SJSA1 (cell line): ENCODE measurements at regions not wholly inside any gene's neighbourhood (a gene's known extent, or its start where the extent isn't known, plus 50 kb on each side); places are given as distances from the start of the nearest gene placed in this dataset.

Source experiments
- DNase-seq, 2 experiments: peaks; one replicate each; pipeline ENCODE4 v3.0.0-alpha.2; 2015 to 2020; ENCODE audit warnings: low spot score in 2 of 2, low read depth in 1 of 2
- H3K27ac ChIP-seq: fragments of 250-450 bp; sonication (Bioruptor Pico); 2 replicates; pipeline ENCODE4 v1.5.1; 2020; ENCODE audit warnings: mild to moderate bottlenecking, moderate library complexity
- H3K27me3 ChIP-seq: fragments of 250-450 bp; sonication (Bioruptor Pico); replicated peaks from 2 replicates; pipeline ENCODE4 v1.5.1; 2020; ENCODE audit warnings: mild to moderate bottlenecking, moderate library complexity
- H3K36me3 ChIP-seq: fragments of 250-450 bp; sonication (Bioruptor Pico); 2 replicates; pipeline ENCODE4 v1.5.1; 2020; ENCODE audit warnings: mild to moderate bottlenecking
- H3K4me1 ChIP-seq: fragments of 250-450 bp; sonication (Bioruptor Pico); replicated peaks from 2 replicates; pipeline ENCODE4 v1.6.1; 2021; ENCODE audit warnings: mild to moderate bottlenecking
- H3K4me3 ChIP-seq: fragments of 250-450 bp; sonication (Bioruptor Pico); 2 replicates; pipeline ENCODE4 v1.5.1; 2020; ENCODE audit warnings: mild to moderate bottlenecking
- H3K9me3 ChIP-seq: fragments of 250-450 bp; sonication (Bioruptor Pico); replicated peaks from 2 replicates; pipeline ENCODE4 v1.5.1; 2020; ENCODE audit warnings: mild to moderate bottlenecking

GRCh38 chrX:106401965-106402559, 209.7 kb upstream of the RADX start:
- Histone ChIP-seq H3K27me3 (no peaks in the 10 kb centered on the region), H3K27ac (no peak overlapping the region), H3K4me1 (no peaks in the 10 kb centered on the region), H3K4me3 (no peak overlapping the region), H3K9me3 (no peaks in the 10 kb centered on the region), H3K36me3 (no peaks in the 10 kb centered on the region)
- no peak for DNase-seq

GRCh38 chrX:106404512-106404911, 207.3 kb upstream of the RADX start:
- Histone ChIP-seq H3K27me3 (no peaks in the 10 kb centered on the region), H3K4me1 (no peaks in the 10 kb centered on the region), H3K36me3 (no peaks in the 10 kb centered on the region), H3K9me3 (no peaks in the 10 kb centered on the region), H3K4me3 (no peak overlapping the region), H3K27ac (no peak overlapping the region)
- DNase-seq = no peak

GRCh38 chrX:106415276-106415895, 196.4 kb upstream of the RADX start:
- no peaks in the 10 kb centered on the region for H3K27me3 ChIP-seq
- H3K9me3 ChIP-seq = no peaks in the 10 kb centered on the region
- DNase-seq = peak in 1 of 2 experiments; percentile 1
- no peak overlapping the region for H3K27ac ChIP-seq
- no peaks in the 10 kb centered on the region for H3K4me1 ChIP-seq
- H3K36me3 ChIP-seq = no peaks in the 10 kb centered on the region
- H3K4me3 ChIP-seq = no peak overlapping the region

GRCh38 chrX:106436691-106437090, 175.1 kb upstream of the RADX start:
- Histone ChIP-seq H3K27ac (no peak overlapping the region), H3K27me3 (no peaks in the 10 kb centered on the region), H3K9me3 (no peaks in the 10 kb centered on the region), H3K4me3 (no peak overlapping the region), H3K4me1 (no peaks in the 10 kb centered on the region), H3K36me3 (no peaks in the 10 kb centered on the region)
- no peak for DNase-seq

- Histone ChIP-seq H3K27me3 (no peaks in the 10 kb centered on the region), H3K36me3 (no peaks in the 10 kb centered on the region), H3K4me3 (no peak overlapping the region), H3K4me1 (no peaks in the 10 kb centered on the region), H3K9me3 (no peaks in the 10 kb centered on the region), H3K27ac (no peak overlapping the region)
- no peak for DNase-seq
These were observed 174.4 kb upstream of the RADX start for GRCh38 chrX:106437407-106437806.

- Histone ChIP-seq H3K4me1 (no peaks in the 10 kb centered on the region), H3K36me3 (no peaks in the 10 kb centered on the region), H3K27me3 (no peaks in the 10 kb centered on the region), H3K9me3 (no peaks in the 10 kb centered on the region), H3K4me3 (no peak overlapping the region), H3K27ac (no peak overlapping the region)
- no peak for DNase-seq
These were observed 161.4 kb upstream of the RADX start for GRCh38 chrX:106450405-106450804.

GRCh38 chrX:106451933-106452332, 159.8 kb upstream of the RADX start:
- Histone ChIP-seq H3K36me3 (no peaks in the 10 kb centered on the region), H3K9me3 (no peaks in the 10 kb centered on the region), H3K27ac (no peak overlapping the region), H3K4me3 (no peak overlapping the region), H3K27me3 (no peaks in the 10 kb centered on the region), H3K4me1 (no peaks in the 10 kb centered on the region)
- DNase-seq = no peak

- DNase-seq = no peak
- no peak overlapping the region for H3K27ac ChIP-seq
These were observed 156.8 kb upstream of the RADX start for GRCh38 chrX:106454991-106455390.

GRCh38 chrX:106457802-106458201, 154.0 kb upstream of the RADX start:
- H3K4me1 ChIP-seq = no peaks in the 10 kb centered on the region
- no peaks in the 10 kb centered on the region for H3K9me3 ChIP-seq
- DNase-seq = no peak
- H3K4me3 ChIP-seq = no peak overlapping the region
- no peak overlapping the region for H3K27ac ChIP-seq
- H3K36me3 ChIP-seq = no peaks in the 10 kb centered on the region
- H3K27me3 ChIP-seq = no peaks in the 10 kb centered on the region

More at GRCh38 chrX:106454991-106455390, 156.8 kb upstream of the RADX start:
- Histone ChIP-seq H3K9me3 (no peaks in the 10 kb centered on the region), H3K27me3 (no peaks in the 10 kb centered on the region), H3K4me3 (no peak overlapping the region), H3K4me1 (no peaks in the 10 kb centered on the region), H3K36me3 (no peaks in the 10 kb centered on the region)

- Histone ChIP-seq H3K27me3 (no peaks in the 10 kb centered on the region), H3K36me3 (no peaks in the 10 kb centered on the region), H3K9me3 (no peaks in the 10 kb centered on the region), H3K4me3 (no peak overlapping the region), H3K4me1 (no peaks in the 10 kb centered on the region), H3K27ac (no peak overlapping the region)
- no peak for DNase-seq
These were observed 144.4 kb upstream of the RADX start for GRCh38 chrX:106467422-106467821.

- no peak for DNase-seq
- no peak overlapping the region for H3K4me3 ChIP-seq
- H3K27ac ChIP-seq = no peak overlapping the region
- H3K4me1 ChIP-seq = no peaks in the 10 kb centered on the region
- no peaks in the 10 kb centered on the region for H3K36me3 ChIP-seq
- H3K27me3 ChIP-seq = no peaks in the 10 kb centered on the region
- no peaks in the 10 kb centered on the region for H3K9me3 ChIP-seq
These were observed 143.8 kb upstream of the RADX start for GRCh38 chrX:106467943-106468342.

GRCh38 chrX:106468433-106468832, 143.3 kb upstream of the RADX start:
- no peak for DNase-seq
- H3K4me1 ChIP-seq = no peaks in the 10 kb centered on the region
- no peaks in the 10 kb centered on the region for H3K36me3 ChIP-seq
- no peak overlapping the region for H3K4me3 ChIP-seq
- no peaks in the 10 kb centered on the region for H3K27me3 ChIP-seq
- H3K9me3 ChIP-seq = no peaks in the 10 kb centered on the region
- no peak overlapping the region for H3K27ac ChIP-seq

GRCh38 chrX:106479920-106480319, 131.9 kb upstream of the RADX start:
- H3K9me3 ChIP-seq = no peaks in the 10 kb centered on the region
- no peak overlapping the region for H3K27ac ChIP-seq
- H3K4me3 ChIP-seq = no peak overlapping the region
- H3K27me3 ChIP-seq = no peaks in the 10 kb centered on the region
- no peaks in the 10 kb centered on the region for H3K4me1 ChIP-seq
- H3K36me3 ChIP-seq = no peaks in the 10 kb centered on the region
- no peak for DNase-seq

GRCh38 chrX:106481341-106481740, 130.4 kb upstream of the RADX start:
- Histone ChIP-seq H3K36me3 (no peaks in the 10 kb centered on the region), H3K4me1 (no peaks in the 10 kb centered on the region), H3K9me3 (no peaks in the 10 kb centered on the region), H3K27ac (no peak overlapping the region), H3K4me3 (no peak overlapping the region), H3K27me3 (no peaks in the 10 kb centered on the region)
- peak in 1 of 2 experiments; percentile 2 for DNase-seq

- no peak overlapping the region for H3K27ac ChIP-seq
- H3K27me3 ChIP-seq = no peaks in the 10 kb centered on the region
- H3K4me1 ChIP-seq = no peaks in the 10 kb centered on the region
- no peak for DNase-seq
- H3K4me3 ChIP-seq = no peak overlapping the region
- H3K9me3 ChIP-seq = no peaks in the 10 kb centered on the region
- no peaks in the 10 kb centered on the region for H3K36me3 ChIP-seq
These were observed 127.5 kb upstream of the RADX start for GRCh38 chrX:106484233-106484632.
